Caco-2 (cell line): ENCODE measurements at regions not wholly inside any gene's neighbourhood (a gene's known extent, or its start where the extent isn't known, plus 50 kb on each side); places are given as distances from the start of the nearest gene placed in this dataset.

Experiments
- BruUV-seq: library from RNA; stranded (reverse); fragments of 400-500 nt; replicated peaks from 2 replicates; lab custom pipeline; 2021; lab: Mats Ljungman, UMichigan
- CTCF ChIA-PET: fragments of 300-600 bp; sonication (Branson Sonifier 250); formaldehyde crosslinking; loops from one replicate; lab custom pipeline; 2022; ENCODE audit warnings: antibody characterized with exemption; lab: Charles Lee
- POLR2A ChIA-PET: fragments of 300-600 bp; sonication (Branson Sonifier 250); formaldehyde crosslinking; loops from one replicate; lab custom pipeline; 2022; ENCODE audit warnings: antibody characterized with exemption; lab: Charles Lee
- DNase-seq, 2 experiments: peaks; one replicate each; pipeline versions ENCODE4 v3.0.0 to v3.0.0-alpha.2; 2020 to 2022
- H3K27me3 ChIP-seq: replicated peaks from 2 replicates; pipeline ENCODE4 v1.6.0; 2011; ENCODE audit warnings: low read length; ENCODE audit not compliant: control insufficient read depth, insufficient read depth
- H3K36me3 ChIP-seq: 2 replicates; pipeline ENCODE4 v1.5.1; 2011; ENCODE audit warnings: low read length; ENCODE audit not compliant: control insufficient read depth, insufficient read depth
- H3K4me1 ChIP-seq: fragments of 250-450 bp; sonication (Bioruptor Pico); 2 replicates; pipeline ENCODE4 v1.5.1; 2020; ENCODE audit warnings: mild to moderate bottlenecking
- H3K4me3 ChIP-seq: 2 replicates; pipeline ENCODE4 v1.5.1; 2011; ENCODE audit warnings: low read depth, mild to moderate bottlenecking, control low read depth, low read length
- H3K9me3 ChIP-seq: fragments of 250-450 bp; sonication (Bioruptor Pico); 2 replicates; pipeline ENCODE4 v1.5.1; 2020; ENCODE audit warnings: mild to moderate bottlenecking, moderate library complexity
- H3K27ac Mint-ChIP-seq: one replicate; pipeline ENCODE4 v1.8.0; 2022; ENCODE audit warnings: mixed read lengths; ENCODE audit not compliant: unreplicated experiment
- H3K27me3 Mint-ChIP-seq: one replicate; pipeline ENCODE4 v1.8.0; 2022; ENCODE audit warnings: mixed read lengths; ENCODE audit not compliant: insufficient read depth, unreplicated experiment
- H3K36me3 Mint-ChIP-seq: one replicate; pipeline ENCODE4 v1.8.0; 2022; ENCODE audit warnings: mild to moderate bottlenecking, mixed read lengths; ENCODE audit not compliant: insufficient read depth, unreplicated experiment
- H3K4me1 Mint-ChIP-seq: one replicate; pipeline ENCODE4 v1.8.0; 2022; ENCODE audit warnings: low read depth, mixed read lengths; ENCODE audit not compliant: unreplicated experiment
- H3K4me3 Mint-ChIP-seq: one replicate; pipeline ENCODE4 v1.8.0; 2022; ENCODE audit warnings: mild to moderate bottlenecking, moderate library complexity, mixed read lengths; ENCODE audit not compliant: unreplicated experiment
- H3K9me3 Mint-ChIP-seq: one replicate; pipeline ENCODE4 v1.8.0; 2022; ENCODE audit warnings: mixed read lengths; ENCODE audit not compliant: unreplicated experiment
- CTCF ChIP-seq, 2 experiments: fragments of 200-600 bp in 1 of 2; IDR thresholded peaks; 1 replicate in 1 of 2; 2 replicates in 1 of 2; pipeline versions ENCODE4 v1.5.1 to v1.8.0; 2011 to 2022; ENCODE audit warnings: antibody characterized with exemption in 1 of 2, control low read depth in 1 of 2, inconsistent platforms in 1 of 2, low read depth in 1 of 2, low read length in 1 of 2, mild to moderate bottlenecking in 1 of 2, moderate library complexity in 1 of 2; ENCODE audit not compliant: insufficient read depth in 1 of 2, severe bottlenecking in 1 of 2, unreplicated experiment in 1 of 2
- intact Hi-C: fragments of 100-400 bp; cut with micrococcal nuclease; formaldehyde crosslinking; loops from one replicate; pipeline ENCODE4 v1.10.0; 2022; ENCODE audit not compliant: unreplicated experiment

DNA sequence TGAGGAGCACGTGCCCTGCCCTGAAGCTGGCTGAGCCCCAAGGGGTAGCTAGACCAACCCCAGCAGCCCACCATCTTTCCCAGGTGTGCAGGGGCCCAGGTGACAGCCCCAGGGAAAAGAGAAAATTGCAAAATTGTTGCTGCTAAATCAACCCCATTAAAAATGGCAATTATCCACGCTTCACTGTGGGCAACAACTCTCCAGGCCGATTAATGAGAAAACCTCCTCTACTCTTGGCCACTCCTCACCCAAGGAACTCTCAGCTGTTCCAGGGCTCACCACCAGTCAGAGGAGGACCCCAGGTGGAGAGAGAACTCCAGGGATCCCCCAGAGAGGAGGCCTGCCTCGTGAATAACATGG is 516.1 kb upstream of the MGMT start:
- H3K9me3 Mint-ChIP-seq = peaks cover 14% of the 10 kb centered on the region
- Histone ChIP-seq H3K4me1 (no peaks in the 10 kb centered on the region), H3K36me3 (no peaks in the 10 kb centered on the region), H3K9me3 (no peaks in the 10 kb centered on the region), H3K27me3 (no peaks in the 10 kb centered on the region), H3K4me3 (no peak overlapping the region)
- BruUV-seq = no TSS peak
- no peaks in the 10 kb centered on the region for H3K4me1 Mint-ChIP-seq
- H3K4me3 Mint-ChIP-seq = no peak overlapping the region
- no peaks in the 10 kb centered on the region for H3K36me3 Mint-ChIP-seq
- peaks cover 5% of the 10 kb centered on the region for H3K27me3 Mint-ChIP-seq
- intact Hi-C loops = no loop called here
- TF ChIP-seq CTCF (IDR thresholded peaks at IDR 0.05; ENCODE audit: insufficient read depth in 1 of 2, low read depth in 1 of 2, low read length in 1 of 2, severe bottlenecking in 1 of 2, unreplicated experiment in 1 of 2) = no peak
- no peak overlapping the region for H3K27ac Mint-ChIP-seq
- CTCF ChIA-PET = no interaction called here
- DNase-seq = no peak
- POLR2A ChIA-PET = no interaction called here

GRCh38 chr10:128952856-128953255 is 514.2 kb upstream of the MGMT start:
- H3K4me3 ChIP-seq = no peak overlapping the region
- ChIA-PET CTCF (no interaction called here), POLR2A (no interaction called here)
- DNase-seq = no peak
- H3K9me3 ChIP-seq = no peaks in the 10 kb centered on the region
- H3K4me1 Mint-ChIP-seq = no peaks in the 10 kb centered on the region
- 0 out of 2 replicates have a peak, but pooled peaks cover under 1% of the 10 kb centered on the region for H3K27me3 ChIP-seq
- no peaks in the 10 kb centered on the region for H3K36me3 Mint-ChIP-seq
- no peak overlapping the region for H3K4me3 Mint-ChIP-seq
- intact Hi-C loops = no loop called here
- no peak overlapping the region for H3K27ac Mint-ChIP-seq
- H3K9me3 Mint-ChIP-seq = no peaks in the 10 kb centered on the region
- H3K4me1 ChIP-seq = no peaks in the 10 kb centered on the region
- H3K27me3 Mint-ChIP-seq = peaks cover 13% of the 10 kb centered on the region
- H3K36me3 ChIP-seq = no peaks in the 10 kb centered on the region
- no TSS peak for BruUV-seq
- no peak for TF ChIP-seq CTCF (IDR thresholded peaks at IDR 0.05; ENCODE audit: insufficient read depth in 1 of 2, low read depth in 1 of 2, low read length in 1 of 2, severe bottlenecking in 1 of 2, unreplicated experiment in 1 of 2)

DNA sequence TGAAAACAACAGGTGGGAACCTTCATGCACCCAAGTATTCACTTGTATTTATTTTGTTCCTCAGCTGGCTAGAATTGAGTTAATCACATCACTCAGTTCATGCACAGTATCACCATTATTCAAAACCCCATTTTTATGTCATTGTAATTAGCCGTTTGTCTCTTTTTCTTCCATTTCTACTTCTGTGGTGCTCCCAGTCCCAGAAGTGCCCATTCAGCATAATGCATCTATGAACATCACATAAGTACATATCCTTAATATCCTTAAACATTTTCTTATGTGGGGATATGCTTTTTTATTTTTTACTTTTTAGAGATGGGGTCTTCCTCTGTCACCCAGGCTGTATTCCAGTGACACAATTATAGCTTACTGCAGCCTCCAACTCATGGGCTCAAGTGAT is 510.9 kb upstream of the MGMT start:
- no TSS peak for BruUV-seq
- Mint-ChIP-seq H3K27ac (no peak overlapping the region), H3K9me3 (no peaks in the 10 kb centered on the region), H3K4me3 (no peak overlapping the region), H3K36me3 (no peaks in the 10 kb centered on the region), H3K4me1 (no peaks in the 10 kb centered on the region), H3K27me3 (peaks cover 19% of the 10 kb centered on the region)
- no peaks in the 10 kb centered on the region for H3K9me3 ChIP-seq
- CTCF ChIA-PET = no interaction called here
- no peaks in the 10 kb centered on the region for H3K4me1 ChIP-seq
- intact Hi-C loops = no loop called here
- H3K27me3 ChIP-seq = 0 out of 2 replicates have a peak, but pooled peaks cover 1% of the 10 kb centered on the region
- H3K4me3 ChIP-seq = no peak overlapping the region
- no peak for DNase-seq
- no peaks in the 10 kb centered on the region for H3K36me3 ChIP-seq
- no peak for TF ChIP-seq CTCF (IDR thresholded peaks at IDR 0.05; ENCODE audit: insufficient read depth in 1 of 2, low read depth in 1 of 2, low read length in 1 of 2, severe bottlenecking in 1 of 2, unreplicated experiment in 1 of 2)
- POLR2A ChIA-PET = no interaction called here
